GM18870 (cell line): ENCODE measurements at regions not wholly inside any gene's neighbourhood (a gene's known extent, or its start where the extent isn't known, plus 50 kb on each side); places are given as distances from the start of the nearest gene placed in this dataset.

ENCODE experiments used
- ATAC-seq: cut with Tn5 transposase; IDR thresholded peaks from one replicate; pipeline ENCODE4 v1.9.1; 2021; ENCODE audit warnings: moderate library complexity; ENCODE audit not compliant: unreplicated experiment

DNA sequence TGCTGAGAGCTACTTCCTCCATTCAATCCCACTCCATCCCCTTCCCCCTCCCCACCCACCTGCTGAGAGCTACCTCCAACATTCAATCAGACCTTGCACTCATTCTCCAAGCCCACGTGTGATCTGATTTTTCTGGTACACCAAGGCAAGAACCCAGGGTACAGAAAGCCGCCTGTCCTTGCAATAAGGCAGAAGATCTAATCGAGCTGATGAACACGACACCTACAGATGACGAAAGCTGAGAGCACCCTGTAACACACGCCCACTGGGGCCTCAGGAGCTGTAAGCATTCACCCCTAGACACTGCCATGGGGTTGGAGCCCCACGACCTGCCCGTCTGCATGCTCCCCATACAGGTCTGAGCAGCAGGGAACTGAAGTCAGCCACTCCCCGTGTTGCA lies 58.3 kb downstream of the TRIML1 start:
- no peak for ATAC-seq

DNA sequence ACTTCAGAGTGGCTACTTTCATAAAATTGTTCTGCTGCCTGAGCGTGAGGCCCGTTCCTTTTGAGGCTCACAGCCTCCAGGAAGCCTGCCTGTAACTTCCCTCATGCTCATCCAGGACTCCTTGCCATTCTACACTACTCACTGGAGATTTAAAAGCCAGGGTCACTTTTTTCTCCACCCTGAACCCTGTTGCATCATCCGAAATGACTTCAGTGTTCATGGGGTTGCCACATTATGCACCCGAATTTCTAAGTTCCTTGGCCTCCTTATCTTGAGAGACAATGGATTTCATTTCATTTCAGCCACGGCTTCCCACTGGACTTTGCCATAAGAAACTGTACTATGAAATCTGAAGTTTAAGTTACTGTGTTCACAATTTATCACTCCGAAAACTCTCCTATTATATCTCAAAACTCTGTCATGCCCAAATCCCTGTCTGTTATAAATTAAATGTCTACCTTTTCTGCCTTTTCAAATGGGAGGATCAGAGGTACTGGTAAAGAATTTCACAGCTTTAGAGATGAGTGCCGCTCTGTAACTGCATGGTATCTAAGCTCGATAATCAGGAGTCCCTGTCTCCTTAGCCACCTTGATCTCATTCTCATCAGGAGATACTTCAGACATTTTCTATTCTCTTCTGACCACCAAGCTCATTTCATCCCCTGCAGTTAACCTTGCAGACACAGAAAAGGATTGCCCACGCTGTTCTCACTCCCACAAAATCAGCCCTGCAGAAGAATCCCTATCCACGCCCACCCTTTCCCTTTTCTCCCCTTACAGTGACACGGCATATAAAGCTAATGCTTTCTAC lies 59.9 kb downstream of the TRIML1 start:
- no peak for ATAC-seq

DNA sequence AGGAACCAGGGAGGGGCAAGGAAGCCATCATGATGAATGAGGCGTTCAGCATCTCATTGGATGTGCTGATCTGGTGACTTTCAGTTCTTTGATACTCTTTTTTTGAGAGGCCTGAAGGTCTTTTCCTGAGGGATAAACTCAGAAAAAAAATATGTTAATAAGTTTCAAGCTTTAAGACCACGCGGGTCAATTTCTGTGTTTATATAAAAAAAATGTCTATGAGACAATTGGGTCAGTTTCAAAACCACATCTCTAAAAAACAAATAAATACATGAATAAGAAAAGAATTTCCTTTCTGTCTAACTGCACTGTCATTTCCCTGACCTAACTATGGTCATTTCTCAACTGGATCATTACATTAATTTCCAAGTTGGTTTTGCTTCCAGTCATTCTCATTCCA lies 62.6 kb downstream of the TRIML1 start:
- no peak for ATAC-seq

DNA sequence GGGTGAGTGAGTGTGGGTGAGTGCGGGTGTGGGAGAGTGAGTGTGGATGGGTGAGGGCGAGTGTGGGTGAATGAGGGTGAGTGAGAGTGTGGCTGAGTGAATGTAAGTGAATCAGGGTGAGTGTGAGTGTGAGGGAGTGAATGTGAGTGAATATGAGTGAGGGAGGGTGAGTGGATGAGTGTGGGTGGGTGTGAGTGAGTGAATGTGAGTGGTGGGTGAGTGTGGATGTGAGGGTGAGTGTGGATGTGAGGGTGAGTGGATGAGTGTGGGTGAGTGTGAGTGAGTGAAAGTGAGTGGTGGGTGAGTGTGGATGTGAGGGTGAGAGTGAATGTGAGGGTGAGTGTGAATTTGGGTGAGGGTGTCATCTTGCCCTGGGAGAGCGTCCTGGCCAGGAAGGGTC lies 67.5 kb downstream of the TRIML1 start:
- ATAC-seq, result no peak

DNA sequence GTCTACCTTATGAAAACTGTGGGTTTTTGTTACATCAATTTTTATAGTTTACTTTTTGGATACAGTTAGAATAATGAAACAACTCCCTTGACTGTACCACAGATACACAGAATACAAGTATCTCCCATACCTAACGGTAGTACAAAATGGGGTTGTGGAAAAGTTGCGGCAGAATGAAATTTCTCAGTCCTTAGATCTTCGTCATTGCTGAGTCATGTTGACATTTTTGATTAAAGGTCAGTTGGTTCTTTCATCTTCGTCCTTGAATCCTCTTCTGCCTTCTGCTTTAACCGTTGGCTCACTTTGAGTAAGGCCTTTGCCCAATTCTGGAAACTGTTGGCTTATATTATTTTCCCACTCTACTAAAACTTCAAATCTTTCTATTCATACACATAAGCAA lies 75.6 kb downstream of the TRIML1 start:
- ATAC-seq, result no peak

DNA sequence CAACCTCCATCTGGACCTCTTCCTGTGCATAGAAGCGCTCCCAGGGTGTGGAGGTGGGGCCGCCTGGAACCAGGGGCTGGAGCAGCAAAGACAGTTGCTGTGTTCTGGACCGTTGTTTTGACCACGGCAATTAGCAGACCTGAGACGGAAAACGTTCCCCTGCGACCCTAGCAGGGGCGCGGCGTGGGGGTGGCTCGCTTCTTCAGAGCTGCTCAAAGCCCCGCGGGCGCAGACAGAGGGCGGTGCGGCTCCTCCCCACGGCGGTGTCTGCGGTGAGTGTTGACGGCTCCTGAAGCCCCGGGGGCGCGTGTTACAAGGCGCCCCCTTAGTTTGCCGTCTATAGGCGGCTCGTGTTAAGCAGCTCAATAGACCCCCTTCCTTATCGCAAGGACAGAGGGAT lies 79.2 kb downstream of the TRIML1 start:
- no peak for ATAC-seq

DNA sequence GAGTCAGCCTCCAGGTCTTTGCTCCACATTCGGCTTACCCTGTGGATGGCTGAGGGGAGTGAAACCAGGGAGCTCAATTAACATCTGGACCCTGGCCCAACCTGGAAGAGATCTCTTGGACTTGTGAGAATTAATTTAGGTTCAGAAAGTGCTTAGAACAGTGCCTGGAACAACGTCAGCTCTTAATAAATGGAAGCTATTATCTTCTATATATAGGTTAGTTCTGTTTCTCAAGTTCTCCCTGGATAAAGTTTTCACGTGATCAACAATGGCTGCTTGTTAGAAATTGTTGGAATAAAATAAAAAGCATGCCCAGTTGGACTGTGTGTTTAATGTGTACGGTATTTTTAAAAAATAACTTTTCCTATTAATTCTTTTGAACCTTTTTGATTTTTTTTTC lies 80.8 kb downstream of the TRIML1 start:
- no peak for ATAC-seq

DNA sequence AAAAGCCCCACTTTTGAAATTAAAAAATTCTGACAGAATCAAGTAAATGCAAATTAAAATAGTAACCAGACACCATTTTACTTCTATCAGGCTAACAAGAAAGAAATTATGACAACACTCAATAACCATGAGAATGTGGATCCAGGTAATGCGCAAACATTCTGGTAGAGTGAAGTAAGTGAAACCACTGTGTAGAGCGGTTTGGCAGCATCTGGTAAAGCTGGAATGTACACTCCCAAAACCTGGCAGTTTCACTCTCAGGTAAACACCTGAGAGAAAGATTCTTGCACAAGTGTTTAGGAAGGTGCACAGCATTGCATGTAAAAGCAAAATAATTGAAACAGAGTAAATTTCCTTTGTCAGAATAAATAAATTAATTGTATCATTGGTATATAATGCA lies 81.8 kb downstream of the TRIML1 start:
- no peak for ATAC-seq

DNA sequence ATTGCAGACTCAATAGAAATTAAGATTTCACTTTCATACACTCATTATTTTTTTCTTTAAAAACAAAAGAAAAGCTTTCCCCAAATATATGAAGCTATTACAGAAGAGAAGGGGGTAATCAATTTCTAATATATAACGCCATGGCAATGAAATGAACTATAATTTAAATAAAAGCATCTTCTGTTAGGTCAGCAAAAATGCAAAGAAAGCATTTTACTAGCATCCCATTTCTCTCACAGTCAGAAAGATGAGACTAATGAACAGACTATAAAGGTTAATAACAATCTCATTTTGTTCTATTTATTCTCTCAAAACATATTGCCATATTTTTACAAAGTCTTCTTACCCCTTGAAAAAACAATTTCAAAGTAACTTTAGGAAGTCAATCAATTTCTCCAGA lies 89.0 kb downstream of the TRIML1 start:
- ATAC-seq, result no peak

DNA sequence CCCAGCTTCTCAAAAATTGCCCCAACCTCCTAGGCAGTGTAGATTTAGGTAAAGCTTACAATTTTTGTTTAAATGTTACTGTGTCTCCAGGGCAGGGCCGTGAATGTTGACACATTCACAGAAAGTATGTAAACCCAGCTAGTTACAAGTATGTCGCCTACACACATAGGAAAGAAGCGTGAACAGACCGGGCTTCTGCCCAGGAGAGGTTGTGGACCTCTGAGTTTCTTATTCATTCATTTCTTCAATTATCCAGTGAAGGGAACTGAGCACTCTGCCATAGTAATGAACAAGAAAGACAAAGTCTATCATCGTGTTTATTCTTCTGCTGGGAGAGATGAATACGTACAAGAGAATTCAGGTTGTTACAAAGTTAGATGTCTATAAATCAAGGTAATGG lies 93.2 kb downstream of the TRIML1 start:
- ATAC-seq, result no peak

DNA sequence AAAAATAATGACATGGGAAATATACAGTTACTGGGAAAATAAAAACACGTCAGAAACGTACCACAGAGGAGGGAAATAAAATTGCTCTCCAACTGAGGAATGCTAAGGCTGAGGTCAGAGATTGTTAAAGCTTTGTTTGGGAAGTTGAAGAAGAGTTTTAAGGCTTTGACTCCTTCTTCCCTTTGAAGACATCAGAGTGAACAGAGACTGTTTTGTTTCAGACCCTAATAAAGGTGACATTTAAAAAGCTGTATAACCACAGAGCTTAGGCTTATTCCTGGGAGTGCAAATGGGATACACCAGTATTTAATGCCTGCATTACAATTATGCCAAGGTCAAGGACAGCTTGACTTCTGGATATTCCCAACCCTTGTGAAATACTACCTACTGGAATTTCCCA lies 102.8 kb downstream of the TRIML1 start:
- no peak for ATAC-seq

DNA sequence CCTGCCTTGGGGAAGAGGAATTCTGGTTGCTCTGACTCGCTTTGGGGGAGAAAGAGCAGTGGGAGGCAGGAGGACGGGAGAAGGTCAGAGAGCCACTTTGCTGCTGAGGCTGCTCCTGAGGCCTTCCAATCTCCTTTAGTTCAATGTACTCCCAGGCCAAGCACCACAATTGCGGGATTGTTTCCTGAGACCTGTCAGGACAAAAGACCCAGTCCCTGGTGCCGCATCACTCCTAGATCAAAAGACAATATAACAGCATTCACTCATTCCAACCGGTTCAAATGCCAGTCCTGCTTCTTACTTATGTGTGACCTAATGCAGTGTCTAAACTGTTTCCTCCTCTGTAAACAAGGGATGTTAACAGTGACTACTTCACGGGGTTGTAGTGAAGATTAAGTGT lies 106.4 kb downstream of the TRIML1 start:
- no peak for ATAC-seq

DNA sequence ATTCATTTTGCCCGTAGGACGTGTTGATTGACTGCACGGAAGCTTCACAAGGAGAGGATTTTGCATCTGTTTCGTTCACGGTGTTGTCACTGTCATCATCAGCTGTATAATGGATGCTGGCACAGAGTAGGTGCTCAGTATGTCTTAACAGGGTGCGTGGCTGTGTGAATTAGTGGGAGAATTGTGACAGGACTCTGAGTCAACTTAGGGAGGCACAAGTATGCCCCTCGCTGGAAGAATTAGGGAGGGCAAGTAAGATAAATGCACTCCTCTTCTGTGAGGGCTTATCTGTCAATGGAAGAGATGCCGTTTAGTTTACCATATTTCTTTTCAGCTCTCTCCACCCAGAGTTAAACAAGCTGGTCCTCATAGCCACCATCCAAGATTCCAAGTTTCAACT lies 107.2 kb downstream of the TRIML1 start:
- ATAC-seq, result no peak

DNA sequence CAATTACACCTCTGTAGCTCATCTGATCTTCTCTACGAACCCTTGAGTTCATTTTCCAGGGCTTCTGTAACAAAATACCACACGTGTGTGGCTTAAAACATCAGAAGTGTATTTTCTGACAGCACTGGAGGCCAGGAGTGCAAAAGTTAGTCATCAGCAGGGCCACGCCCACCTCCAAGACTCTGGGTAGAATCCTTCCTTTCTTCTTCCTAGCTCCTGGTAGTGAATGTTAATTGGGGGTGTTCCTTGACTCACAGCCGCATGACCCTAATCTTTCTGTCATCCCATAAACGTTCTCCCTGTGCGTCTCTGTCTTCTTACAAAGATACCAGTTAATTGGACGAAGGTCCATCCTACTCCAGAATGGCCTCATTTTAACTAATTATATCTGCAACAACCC lies 115.0 kb downstream of the TRIML1 start:
- ATAC-seq, result no peak

DNA sequence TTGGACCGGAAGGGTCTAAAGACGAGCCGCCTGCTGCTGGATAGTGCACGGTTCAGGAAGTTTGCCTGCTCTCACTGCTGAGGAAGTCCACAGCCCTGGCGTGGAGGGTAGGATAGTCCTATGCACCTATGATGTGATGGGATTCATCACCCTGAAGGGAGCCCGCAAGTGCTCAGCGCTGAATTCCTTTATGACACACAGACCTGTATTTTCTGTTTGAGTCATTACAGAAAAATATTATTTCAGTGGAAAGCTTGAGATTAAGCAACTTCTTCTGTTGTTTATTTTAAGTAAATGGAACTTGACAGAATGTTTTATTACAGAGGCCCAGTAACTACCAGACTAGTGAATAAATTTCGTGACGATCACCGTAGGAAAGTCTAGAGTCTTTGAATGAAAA lies 123.2 kb downstream of the TRIML1 start:
- ATAC-seq, result no peak

DNA sequence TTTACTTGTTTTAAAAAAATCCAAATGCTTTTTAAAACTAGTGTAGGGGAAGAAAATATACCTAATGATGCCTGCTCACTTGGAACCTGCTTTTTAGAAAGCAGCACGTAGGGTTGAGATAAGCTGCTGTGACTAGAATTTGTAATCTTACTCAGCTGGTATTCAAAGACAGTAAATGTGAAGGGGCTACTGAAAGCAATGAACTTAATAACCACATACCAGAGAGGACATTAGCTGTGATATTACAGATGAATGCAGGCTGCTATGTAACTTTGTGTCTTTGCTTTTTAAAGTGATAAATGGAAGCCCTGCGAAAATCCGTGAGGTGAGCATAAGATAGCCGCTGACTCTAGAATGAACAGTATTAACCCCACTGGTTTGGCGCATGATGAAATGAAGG lies 124.1 kb downstream of the TRIML1 start:
- ATAC-seq, result no peak

DNA sequence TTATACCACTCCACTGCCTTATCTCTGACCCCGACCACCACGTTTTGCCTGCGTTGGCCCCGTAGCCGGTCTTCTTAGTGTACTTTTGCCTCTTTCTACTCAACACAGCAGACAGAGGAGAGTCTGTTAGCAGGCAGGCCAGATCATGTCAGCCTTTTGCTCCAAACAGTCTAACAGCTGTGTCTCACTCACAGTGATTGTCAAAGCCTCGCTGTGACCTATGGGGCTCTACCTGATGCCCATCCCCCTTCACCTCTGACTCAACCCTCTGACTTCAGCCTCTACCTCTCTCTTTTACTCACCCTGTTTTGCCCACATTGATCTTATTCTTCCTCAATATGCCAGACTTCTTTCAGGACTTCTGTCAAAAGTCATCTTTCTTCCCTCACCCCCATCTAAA lies 127.1 kb downstream of the TRIML1 start:
- no peak for ATAC-seq

DNA sequence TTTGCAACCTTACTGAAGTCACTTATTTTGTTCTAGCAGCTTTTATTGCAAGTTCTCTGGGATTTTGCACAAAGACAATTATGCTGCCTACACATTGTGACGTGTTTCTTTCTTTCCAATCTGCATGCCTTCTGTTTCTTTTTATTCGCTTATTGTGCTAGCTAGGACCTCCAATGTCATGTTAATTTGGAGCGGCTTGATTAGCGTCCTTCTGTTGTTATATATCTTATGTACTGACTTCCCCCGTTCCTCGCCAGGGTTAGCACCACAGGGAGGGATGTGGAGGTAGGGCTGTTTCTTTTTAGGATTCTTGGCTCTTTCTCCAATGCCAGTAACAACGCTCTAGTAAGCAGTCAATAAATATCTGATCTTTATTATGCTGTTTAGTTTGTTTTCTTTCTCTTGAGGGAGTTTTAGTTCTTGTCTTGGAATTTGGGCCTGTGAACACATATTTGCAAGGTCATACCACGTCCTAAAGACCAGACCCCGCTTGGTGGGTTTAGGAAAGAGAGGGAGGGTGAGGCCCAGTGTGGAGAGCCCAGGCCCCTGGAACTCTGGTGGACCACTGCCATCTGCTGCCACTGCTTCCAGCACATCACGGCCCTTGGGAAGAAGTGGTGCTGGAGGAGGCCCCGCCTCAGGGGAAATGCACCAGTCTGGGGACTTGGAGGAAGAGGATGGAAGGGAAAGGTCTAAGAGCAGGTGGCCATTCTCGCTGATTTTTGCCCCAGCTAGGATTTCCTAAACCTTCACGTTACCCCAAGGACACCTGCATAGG lies 129.1 kb downstream of the TRIML1 start:
- ATAC-seq, result no peak

DNA sequence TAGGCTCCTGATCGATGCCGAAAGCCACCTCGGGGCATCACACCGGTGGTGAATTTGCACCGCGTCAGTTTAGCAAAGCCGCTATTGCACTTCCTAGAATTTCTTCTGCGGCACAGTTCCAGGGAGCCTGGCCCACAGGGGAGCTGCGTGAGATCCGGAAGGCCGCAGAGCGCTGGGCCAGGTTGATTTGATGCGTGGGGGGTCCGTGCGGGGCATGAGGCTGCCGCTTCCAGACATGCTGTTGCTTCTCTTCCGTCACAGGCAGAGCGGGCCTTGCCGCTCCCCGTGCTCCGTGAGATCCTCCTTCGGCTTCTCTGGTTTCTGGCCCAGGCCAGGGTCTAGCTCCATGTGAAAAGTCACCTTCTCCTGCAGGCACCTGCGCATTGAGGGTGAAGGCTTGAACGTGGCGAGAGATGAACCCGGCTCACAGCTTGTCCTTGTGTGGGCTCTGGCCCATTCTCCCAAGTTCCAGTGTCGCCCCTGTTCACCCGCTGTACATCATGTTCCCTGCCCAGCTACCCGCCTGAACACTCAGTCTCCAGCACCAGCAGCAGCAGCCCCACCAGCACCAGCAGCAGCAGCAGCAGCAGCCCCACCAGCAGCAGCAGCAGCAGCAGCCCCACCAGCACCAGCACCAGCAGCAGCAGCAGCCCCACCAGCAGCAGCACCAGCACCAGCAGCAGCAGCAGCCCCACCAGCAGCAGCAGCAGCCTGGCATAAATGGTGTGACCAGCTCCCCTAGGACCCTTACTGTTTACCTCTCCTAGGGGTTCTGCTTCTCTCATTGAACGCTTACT lies 131.2 kb downstream of the TRIML1 start:
- ATAC-seq, result no peak

DNA sequence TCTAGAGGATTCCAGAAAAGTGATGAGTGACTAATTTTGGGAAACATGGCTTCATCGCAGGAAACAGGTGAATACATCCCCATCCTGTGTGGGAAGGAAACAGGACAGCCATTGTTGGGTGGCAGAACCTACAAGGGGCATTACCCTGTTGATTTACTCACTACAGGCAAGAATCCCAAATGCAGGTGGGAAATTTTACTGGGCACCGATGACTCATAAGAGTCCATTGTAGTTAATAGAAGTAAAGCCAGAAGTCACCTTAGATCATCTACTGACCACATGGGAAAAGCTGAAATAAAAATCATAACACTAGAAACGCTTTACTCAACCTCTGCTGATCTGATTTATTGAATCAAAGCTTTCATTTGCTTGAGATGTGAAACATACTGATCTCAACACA lies 136.4 kb downstream of the TRIML1 start:
- no peak for ATAC-seq

DNA sequence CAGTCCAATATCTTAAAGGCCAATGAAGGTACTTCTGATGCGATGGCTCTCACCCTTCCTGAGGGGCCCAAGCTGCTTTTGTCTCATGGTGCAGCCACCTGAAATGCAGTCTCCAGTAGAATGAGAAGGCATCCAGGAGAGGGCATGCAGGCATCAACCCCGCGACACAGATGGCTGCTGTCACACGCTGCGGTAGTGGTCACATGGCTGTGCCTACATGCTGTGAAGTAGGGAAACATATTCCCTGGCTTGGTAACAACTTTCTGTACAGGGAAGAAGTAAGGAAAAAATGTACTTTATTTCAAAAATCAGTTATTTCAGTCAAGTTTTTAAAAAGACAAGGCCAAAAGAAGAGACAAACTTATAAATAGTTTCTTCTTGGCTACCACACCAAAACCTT lies 139.9 kb downstream of the TRIML1 start:
- ATAC-seq, result no peak
